ENCODE measurements at regions not wholly inside any gene's neighbourhood (a gene's known extent, or its start where the extent isn't known, plus 50 kb on each side); places are given as distances from the start of the nearest gene placed in this dataset.
"Not testable (repeated sequence)": the region's sequence is repeated elsewhere in the genome, so short reads cannot be mapped to it uniquely, and the experiment has no call there.

- DNase-seq, result peak in 1 of 2 experiments; percentile 2
- Histone ChIP-seq H3K36me3 (peaks cover 3% of the 10 kb centered on the region; the same call in 1 of the 2 replicates), H3K4me1 (peaks cover 31% of the 10 kb centered on the region), H3K4me3 (no peak overlapping the region), H3K9me3 (replicated peaks) (peaks cover 3% of the 10 kb centered on the region; the same call in 1 of the 2 replicates), H3K27ac (no peak overlapping the region), H3K27me3 (no peaks in the 10 kb centered on the region)
These were observed 75.8 kb upstream of the METTL9 start for GRCh38 chr16:21523411-21524067.

- Histone ChIP-seq H3K9me3 (replicated peaks) (peaks cover 3% of the 10 kb centered on the region; the same call in 1 of the 2 replicates), H3K4me1 (peaks cover 31% of the 10 kb centered on the region), H3K27ac (no peak overlapping the region), H3K36me3 (peaks cover under 1% of the 10 kb centered on the region; the same call in 1 of the 2 replicates), H3K27me3 (no peaks in the 10 kb centered on the region), H3K4me3 (no peak overlapping the region)
- DNase-seq, result peak; percentile 74 to 80
These were observed 75.2 kb upstream of the METTL9 start for GRCh38 chr16:21524068-21524751.

GRCh38 chr16:21524752-21525028 lies 74.7 kb upstream of the METTL9 start:
- H3K9me3 ChIP-seq (replicated peaks); H3K36me3 ChIP-seq; DNase-seq; H3K4me3 ChIP-seq; H3K27me3 ChIP-seq; H3K27ac ChIP-seq: not testable (repeated sequence)
- peaks cover 31% of the 10 kb centered on the region for H3K4me1 ChIP-seq

- not testable (repeated sequence) for H3K27ac ChIP-seq; H3K4me3 ChIP-seq; H3K27me3 ChIP-seq; H3K36me3 ChIP-seq; H3K9me3 ChIP-seq (replicated peaks)
- H3K4me1 ChIP-seq, result peaks cover 31% of the 10 kb centered on the region
- DNase-seq, result peak; percentile 62 to 68
These were observed 74.1 kb upstream of the METTL9 start for GRCh38 chr16:21525029-21525895.

- Histone ChIP-seq H3K4me3 (peak overlapping the region; percentile 15), H3K4me1 (peaks cover 30% of the 10 kb centered on the region)
- DNase-seq, result peak in 1 of 2 experiments; percentile 29
- H3K9me3 ChIP-seq (replicated peaks); H3K27ac ChIP-seq; H3K36me3 ChIP-seq; H3K27me3 ChIP-seq: not testable (repeated sequence)
These were observed 73.1 kb upstream of the METTL9 start for GRCh38 chr16:21525956-21526922.

- no peak overlapping the region for H3K27ac ChIP-seq
- H3K36me3 ChIP-seq, result no peaks in the 10 kb centered on the region
- H3K27me3 ChIP-seq, result no peaks in the 10 kb centered on the region
- H3K4me1 ChIP-seq, result peaks cover 23% of the 10 kb centered on the region
- H3K4me3 ChIP-seq, result peak overlapping the region; percentile 15
- H3K9me3 ChIP-seq (replicated peaks), result peaks cover 3% of the 10 kb centered on the region; the same call in 1 of the 2 replicates
- DNase-seq, result peak in 1 of 2 experiments; percentile 31
These were observed 72.2 kb upstream of the METTL9 start for GRCh38 chr16:21526923-21527807.

- H3K4me3 ChIP-seq; H3K36me3 ChIP-seq; H3K27ac ChIP-seq; DNase-seq; H3K27me3 ChIP-seq; H3K9me3 ChIP-seq (replicated peaks): not testable (repeated sequence)
- H3K4me1 ChIP-seq, result peaks cover 15% of the 10 kb centered on the region
These were observed 70.2 kb upstream of the METTL9 start for GRCh38 chr16:21529060-21529658.

- not testable (repeated sequence) for H3K4me1 ChIP-seq; H3K27ac ChIP-seq; H3K36me3 ChIP-seq; H3K27me3 ChIP-seq; DNase-seq; H3K9me3 ChIP-seq (replicated peaks); H3K4me3 ChIP-seq
These were observed 68.5 kb upstream of the METTL9 start for GRCh38 chr16:21530729-21531383.

- not testable (repeated sequence) for DNase-seq; H3K27me3 ChIP-seq; H3K9me3 ChIP-seq (replicated peaks); H3K36me3 ChIP-seq; H3K4me3 ChIP-seq; H3K27ac ChIP-seq; H3K4me1 ChIP-seq
These were observed 66.4 kb upstream of the METTL9 start for GRCh38 chr16:21532996-21533395.

- H3K9me3 ChIP-seq (replicated peaks); H3K27ac ChIP-seq; H3K4me1 ChIP-seq; H3K36me3 ChIP-seq; H3K4me3 ChIP-seq; H3K27me3 ChIP-seq; DNase-seq: not testable (repeated sequence)
These were observed 65.9 kb upstream of the METTL9 start for GRCh38 chr16:21533474-21533873.

- H3K36me3 ChIP-seq; H3K4me3 ChIP-seq; H3K27me3 ChIP-seq; H3K4me1 ChIP-seq; DNase-seq; H3K27ac ChIP-seq; H3K9me3 ChIP-seq (replicated peaks): not testable (repeated sequence)
These were observed 64.8 kb upstream of the METTL9 start for GRCh38 chr16:21534561-21534960.

- not testable (repeated sequence) for H3K27me3 ChIP-seq; DNase-seq; H3K4me3 ChIP-seq; H3K9me3 ChIP-seq (replicated peaks); H3K4me1 ChIP-seq; H3K27ac ChIP-seq; H3K36me3 ChIP-seq
These were observed 64.2 kb upstream of the METTL9 start for GRCh38 chr16:21535201-21535600.

- H3K4me1 ChIP-seq; H3K27ac ChIP-seq; H3K27me3 ChIP-seq; H3K36me3 ChIP-seq; H3K9me3 ChIP-seq (replicated peaks); H3K4me3 ChIP-seq; DNase-seq: not testable (repeated sequence)
These were observed 62.6 kb upstream of the METTL9 start for GRCh38 chr16:21536740-21537139.
